NOMO-1 treated with dmso at 0.1 percent for 144 hours (cell line): ENCODE measurements at regions not wholly inside any gene's neighbourhood (a gene's known extent, or its start where the extent isn't known, plus 50 kb on each side); places are given as distances from the start of the nearest gene placed in this dataset.
"Not testable (repeated sequence)": the region's sequence is repeated elsewhere in the genome, so short reads cannot be mapped to it uniquely, and the experiment has no call there.

Experiments
- DNase-seq: peaks from one replicate; lab custom pipeline; 2025; ENCODE audit not compliant: unreplicated experiment; lab: John Stamatoyannopoulos, UW

GRCh38 chr7:9919-10318 is 182.5 kb upstream of the FAM20C start:
- not testable (repeated sequence) for DNase-seq

GRCh38 chr7:32565-33280 is 159.6 kb upstream of the FAM20C start:
- not testable (repeated sequence) for DNase-seq

GRCh38 chr7:35121-35541 is 157.2 kb upstream of the FAM20C start:
- not testable (repeated sequence) for DNase-seq

DNA sequence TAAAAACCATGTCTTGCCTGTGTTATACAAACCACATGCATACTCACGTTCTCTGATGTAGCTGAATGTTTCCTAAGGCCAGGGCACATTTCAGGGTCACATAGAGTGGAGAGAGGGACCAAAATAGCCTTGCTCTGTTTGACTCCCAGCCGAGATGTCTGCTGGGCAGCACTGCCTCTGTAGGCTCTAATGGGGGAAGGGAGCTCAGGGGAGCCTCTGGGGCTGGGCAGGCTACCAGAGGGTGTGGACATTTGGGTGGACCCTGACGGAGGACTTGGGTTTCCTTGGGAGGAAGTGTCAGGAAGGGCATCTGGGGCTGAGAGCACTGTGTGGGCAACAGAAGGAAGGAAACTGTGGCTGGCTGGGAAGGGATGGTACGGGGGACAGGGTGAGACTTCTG is 155.8 kb upstream of the FAM20C start:
- not testable (repeated sequence) for DNase-seq

GRCh38 chr7:37656-38055 is 154.7 kb upstream of the FAM20C start:
- not testable (repeated sequence) for DNase-seq

GRCh38 chr7:38444-38843 is 153.9 kb upstream of the FAM20C start:
- not testable (repeated sequence) for DNase-seq

DNA sequence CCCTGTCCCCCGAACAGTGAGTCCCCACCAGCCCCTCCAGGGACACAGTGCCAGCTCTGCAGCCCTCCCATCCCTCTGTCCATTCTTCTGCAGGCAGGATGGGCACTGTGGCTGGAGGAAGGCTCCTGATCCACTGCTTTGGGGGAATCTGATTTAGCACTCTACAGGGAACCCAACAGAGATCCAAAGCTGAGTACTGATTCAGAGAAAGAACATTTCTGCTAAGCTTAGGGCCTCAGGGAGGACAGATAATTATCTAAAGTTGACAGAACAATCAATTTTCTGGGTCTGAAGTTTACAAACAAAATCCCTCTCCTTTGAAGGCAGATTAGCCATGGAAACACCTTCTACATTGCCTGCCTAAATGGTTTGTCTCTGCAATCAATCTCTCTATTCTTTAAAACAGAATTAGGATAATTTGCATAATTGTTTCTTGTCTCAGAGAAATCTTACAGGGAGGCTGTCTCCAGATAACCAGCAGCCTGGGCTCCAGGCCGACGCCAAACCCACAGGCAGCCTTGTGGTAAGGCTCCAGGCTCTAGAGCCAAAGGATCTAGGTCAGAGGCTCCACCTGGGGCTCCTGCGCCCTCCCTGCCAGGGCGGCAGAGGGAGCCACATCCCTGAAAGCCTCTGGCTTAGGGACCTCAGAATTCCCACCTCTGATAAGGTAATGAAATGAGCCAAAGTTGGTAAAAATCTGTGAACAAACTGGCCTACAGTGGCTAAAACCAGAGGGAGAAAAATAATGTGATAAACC is 152.2 kb upstream of the FAM20C start:
- not testable (repeated sequence) for DNase-seq

GRCh38 chr7:40799-41750 is 151.3 kb upstream of the FAM20C start:
- DNase-seq: no peak

DNA sequence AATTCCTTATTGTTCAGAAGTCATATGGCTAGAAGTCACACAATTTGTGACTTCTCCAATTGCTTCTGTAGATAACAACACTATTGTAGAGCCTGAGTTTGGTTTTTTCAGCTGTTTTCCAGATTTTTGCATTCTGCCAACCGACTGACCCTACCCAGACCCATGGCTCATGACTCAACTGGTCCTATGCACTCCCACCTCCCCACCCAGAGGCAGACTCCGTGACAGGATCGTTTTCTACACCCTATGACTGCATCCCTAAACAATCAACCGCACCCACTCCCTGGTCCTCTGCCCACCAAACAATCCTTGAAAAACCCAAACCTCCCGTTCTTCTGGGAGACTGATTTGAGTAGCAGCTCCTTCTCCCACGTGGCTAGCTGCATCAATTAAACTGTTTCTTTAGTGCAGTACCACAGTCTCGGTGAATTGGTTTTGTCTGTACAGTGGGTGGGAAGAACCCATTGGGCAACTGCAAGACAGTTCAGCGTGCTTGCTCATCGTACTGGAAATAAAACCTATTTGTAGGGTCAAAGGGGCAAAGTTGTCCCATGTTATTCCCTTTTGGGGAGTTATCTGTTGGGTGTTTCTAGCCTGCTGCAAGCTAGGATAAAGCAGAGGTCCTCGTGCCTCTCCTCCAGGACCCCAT is 150.3 kb upstream of the FAM20C start:
- no peak for DNase-seq

GRCh38 chr7:43791-44540 is 148.4 kb upstream of the FAM20C start:
- DNase-seq: no peak

- no peak for DNase-seq
Measured at GRCh38 chr7:44541-44896, 147.9 kb upstream of the FAM20C start.

DNA sequence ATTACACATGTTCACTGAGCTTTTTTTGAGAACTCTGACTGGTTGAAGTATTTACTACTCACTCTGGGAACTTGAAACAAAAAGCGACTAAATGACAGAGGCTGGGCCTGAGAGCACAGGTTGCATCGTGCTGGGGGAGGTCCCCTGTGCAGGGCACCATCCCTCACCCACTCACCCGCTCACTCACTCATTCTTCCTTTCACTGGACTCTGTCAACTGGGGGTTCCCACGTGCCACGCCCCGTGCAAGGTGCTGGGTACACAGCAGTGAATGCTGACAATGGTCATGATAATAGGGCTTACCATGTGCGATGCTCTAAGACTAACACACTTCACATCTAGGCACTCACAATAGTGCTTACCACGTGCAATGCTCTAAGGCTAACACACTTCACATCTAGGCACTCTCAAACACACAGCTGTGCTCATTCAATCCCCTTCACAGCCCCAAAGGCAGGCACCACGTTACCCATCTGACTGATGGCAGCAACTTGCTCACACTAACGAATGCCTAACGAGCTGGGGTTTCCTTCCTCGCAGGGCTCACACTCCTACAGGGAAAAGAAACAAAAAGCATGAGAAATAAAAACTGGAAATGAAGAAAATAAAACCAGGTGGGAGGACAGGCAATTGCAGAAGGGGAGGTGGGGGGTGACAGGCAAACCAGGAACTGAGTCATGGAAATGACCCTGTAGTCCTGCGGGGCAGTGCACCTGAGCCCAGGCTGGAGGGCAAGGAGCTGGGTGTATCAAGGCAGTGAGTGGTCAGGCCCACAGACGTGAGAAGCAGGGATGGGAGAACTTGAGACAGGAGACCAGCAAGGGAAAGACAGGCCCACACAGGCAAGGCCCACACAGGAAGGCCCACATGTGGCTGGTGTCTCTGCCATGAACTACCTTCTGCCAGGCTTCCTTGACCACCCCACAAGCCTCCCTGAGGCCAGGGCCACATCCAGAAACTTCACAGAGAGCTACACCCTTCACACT is 147.0 kb upstream of the FAM20C start:
- no peak for DNase-seq

GRCh38 chr7:46123-46829 is 146.1 kb upstream of the FAM20C start:
- no peak for DNase-seq

DNA sequence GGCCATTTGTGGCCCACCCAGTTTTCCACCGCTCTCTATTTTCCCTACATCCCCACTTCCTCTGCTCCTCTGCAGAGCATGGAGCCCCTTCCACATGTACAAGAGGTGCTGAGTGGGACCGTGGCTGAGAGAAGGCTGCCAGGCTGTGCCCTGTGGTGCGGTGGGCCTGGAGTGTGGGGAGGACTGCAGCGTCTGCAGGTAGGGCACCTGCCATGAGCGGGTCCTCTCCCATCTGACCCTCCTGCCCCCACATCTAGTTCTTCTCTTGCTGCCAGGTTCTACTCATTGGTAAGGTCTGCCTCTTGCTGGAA is 145.6 kb upstream of the FAM20C start:
- no peak for DNase-seq

GRCh38 chr7:51456-52068 is 140.8 kb upstream of the FAM20C start:
- DNase-seq: no peak

DNA sequence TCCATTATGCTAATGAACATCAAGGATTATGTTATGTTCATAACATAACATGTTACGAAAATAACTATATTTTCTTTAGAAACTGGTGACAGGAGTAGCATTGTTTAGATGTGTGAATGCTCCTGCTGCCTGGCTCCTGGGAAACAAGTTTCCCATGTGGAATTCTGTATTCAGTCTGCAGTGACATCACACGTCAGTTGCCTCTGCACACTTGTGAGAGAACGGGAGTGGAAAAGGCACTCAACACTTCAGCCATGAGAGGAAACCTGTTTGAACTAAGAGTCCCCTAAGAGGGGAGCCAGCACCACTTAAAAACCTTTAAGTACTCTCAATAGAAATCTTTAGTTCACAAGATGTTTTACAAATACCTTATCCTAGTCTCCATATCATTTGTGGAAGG is 140.3 kb upstream of the FAM20C start:
- no peak for DNase-seq

DNA sequence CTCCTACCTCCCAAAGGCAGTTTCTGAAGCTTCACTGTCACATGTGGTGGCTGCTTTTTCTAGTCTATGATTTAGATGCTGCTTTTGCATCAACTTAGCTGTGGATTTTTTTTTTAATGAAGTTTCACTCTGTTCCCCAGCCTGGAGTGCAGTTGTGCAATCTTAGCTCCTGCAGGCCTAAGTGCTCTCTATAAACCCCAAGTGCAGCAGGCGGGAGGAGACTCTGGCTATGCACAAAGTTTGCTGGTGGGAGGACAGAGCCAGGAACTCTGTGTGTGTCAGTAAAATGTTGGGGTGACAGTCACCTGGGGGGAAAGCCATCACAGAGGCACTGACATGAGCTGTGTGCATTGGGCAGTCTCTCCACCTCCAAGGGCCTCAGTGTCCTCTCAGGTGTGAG is 138.8 kb upstream of the FAM20C start:
- DNase-seq: no peak

GRCh38 chr7:54615-55014 is 137.8 kb upstream of the FAM20C start:
- no peak for DNase-seq
